Body of pancreas (tissue), 4 donors: ENCODE measurements at regions not wholly inside any gene's neighbourhood (a gene's known extent, or its start where the extent isn't known, plus 50 kb on each side); places are given as distances from the start of the nearest gene placed in this dataset.

ENCODE experiments used
- POLR2A ChIP-seq, 3 donors: fragments of 450-650 bp; IDR thresholded peaks; one replicate each; pipeline ENCODE4 v1.6.1; 2016; ENCODE audit warnings: antibody characterized with exemption in 3 of 3, mild to moderate bottlenecking in 2 of 3
- TF ChIP-seq, protein P1 (sequence below), 7 experiments: fragments of 450-650 bp in 4 of 7; fragments of 200-600 bp in 3 of 7; sonication (generic) in 3 of 7; IDR thresholded peaks; one replicate each; pipeline ENCODE4 v1.5.1; 2016 to 2019; ENCODE audit warnings: antibody characterized with exemption in 7 of 7

DNA sequence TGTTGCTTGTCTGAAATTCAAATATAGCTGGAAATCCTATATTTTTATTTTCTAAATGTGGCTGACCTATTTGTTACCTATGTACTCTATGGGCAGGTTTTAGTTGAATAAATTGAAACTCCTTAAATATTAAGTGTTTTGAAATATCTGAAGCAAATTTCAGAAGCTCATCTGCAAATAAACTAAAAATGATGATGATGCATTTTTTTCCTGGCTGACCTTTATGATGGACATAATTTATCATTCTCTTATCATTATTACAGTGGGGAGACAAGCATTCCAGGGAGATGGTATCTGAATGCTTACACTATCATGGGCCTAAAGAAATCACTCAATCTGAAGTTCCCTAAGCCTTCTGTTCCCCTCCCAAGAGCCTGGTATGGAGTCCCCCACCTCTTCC, 1225.2 kb downstream of the AACS start:
- TF ChIP-seq, protein P1, sequence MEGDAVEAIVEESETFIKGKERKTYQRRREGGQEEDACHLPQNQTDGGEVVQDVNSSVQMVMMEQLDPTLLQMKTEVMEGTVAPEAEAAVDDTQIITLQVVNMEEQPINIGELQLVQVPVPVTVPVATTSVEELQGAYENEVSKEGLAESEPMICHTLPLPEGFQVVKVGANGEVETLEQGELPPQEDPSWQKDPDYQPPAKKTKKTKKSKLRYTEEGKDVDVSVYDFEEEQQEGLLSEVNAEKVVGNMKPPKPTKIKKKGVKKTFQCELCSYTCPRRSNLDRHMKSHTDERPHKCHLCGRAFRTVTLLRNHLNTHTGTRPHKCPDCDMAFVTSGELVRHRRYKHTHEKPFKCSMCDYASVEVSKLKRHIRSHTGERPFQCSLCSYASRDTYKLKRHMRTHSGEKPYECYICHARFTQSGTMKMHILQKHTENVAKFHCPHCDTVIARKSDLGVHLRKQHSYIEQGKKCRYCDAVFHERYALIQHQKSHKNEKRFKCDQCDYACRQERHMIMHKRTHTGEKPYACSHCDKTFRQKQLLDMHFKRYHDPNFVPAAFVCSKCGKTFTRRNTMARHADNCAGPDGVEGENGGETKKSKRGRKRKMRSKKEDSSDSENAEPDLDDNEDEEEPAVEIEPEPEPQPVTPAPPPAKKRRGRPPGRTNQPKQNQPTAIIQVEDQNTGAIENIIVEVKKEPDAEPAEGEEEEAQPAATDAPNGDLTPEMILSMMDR (IDR thresholded peaks at IDR 0.05) = no peak
- TF ChIP-seq POLR2A (IDR thresholded peaks at IDR 0.05) = no peak
